OCI-LY3 (cell line): ENCODE measurements at regions not wholly inside any gene's neighbourhood (a gene's known extent, or its start where the extent isn't known, plus 50 kb on each side); places are given as distances from the start of the nearest gene placed in this dataset.

Source experiments
- EZH2phosphoT487 ChIP-seq: fragments of 200-600 bp; shearing (Covaris generic); IDR thresholded peaks from 2 replicates; pipeline ENCODE4 v1.6.1; 2018; ENCODE audit warnings: antibody characterized with exemption, mixed run types, low read depth
- TF ChIP-seq, protein P1 (sequence below): fragments of 200-600, 300-600 bp; sonication (generic); IDR thresholded peaks from 2 replicates; pipeline ENCODE4 v1.5.1; 2014; ENCODE audit warnings: antibody characterized with exemption, low read length, low read depth

DNA sequence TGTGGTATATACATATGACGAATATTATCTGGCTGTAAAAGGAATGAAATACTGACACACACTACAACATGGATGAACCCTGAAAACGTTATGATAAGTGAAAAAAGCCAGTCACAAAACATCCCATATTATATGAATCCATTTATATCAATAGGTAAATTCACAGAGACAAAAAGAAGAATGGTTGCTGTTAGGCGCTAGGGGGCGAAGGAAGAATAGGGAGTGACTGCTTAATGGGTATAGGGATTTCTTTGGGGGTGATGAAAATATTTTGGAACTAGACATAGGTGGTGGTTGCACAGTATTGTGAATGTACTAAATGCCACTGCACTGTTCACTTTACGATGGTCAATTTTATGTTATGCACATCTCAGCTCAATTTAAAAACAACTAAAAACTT, 96.4 kb upstream of the EGFL6 start:
- TF ChIP-seq, protein P1, sequence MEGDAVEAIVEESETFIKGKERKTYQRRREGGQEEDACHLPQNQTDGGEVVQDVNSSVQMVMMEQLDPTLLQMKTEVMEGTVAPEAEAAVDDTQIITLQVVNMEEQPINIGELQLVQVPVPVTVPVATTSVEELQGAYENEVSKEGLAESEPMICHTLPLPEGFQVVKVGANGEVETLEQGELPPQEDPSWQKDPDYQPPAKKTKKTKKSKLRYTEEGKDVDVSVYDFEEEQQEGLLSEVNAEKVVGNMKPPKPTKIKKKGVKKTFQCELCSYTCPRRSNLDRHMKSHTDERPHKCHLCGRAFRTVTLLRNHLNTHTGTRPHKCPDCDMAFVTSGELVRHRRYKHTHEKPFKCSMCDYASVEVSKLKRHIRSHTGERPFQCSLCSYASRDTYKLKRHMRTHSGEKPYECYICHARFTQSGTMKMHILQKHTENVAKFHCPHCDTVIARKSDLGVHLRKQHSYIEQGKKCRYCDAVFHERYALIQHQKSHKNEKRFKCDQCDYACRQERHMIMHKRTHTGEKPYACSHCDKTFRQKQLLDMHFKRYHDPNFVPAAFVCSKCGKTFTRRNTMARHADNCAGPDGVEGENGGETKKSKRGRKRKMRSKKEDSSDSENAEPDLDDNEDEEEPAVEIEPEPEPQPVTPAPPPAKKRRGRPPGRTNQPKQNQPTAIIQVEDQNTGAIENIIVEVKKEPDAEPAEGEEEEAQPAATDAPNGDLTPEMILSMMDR, result peak; percentile 63
- TF ChIP-seq EZH2phosphoT487, result no peak
